ENCODE measurements at regions not wholly inside any gene's neighbourhood (a gene's known extent, or its start where the extent isn't known, plus 50 kb on each side); places are given as distances from the start of the nearest gene placed in this dataset.
"Not testable (repeated sequence)": the region's sequence is repeated elsewhere in the genome, so short reads cannot be mapped to it uniquely, and the experiment has no call there.

GRCh38 chr4:131764730-131765129 is 1384.4 kb upstream of the PCDH10 start:
- no peak overlapping the region for H3K4me3 Mint-ChIP-seq (ENCODE audit: unreplicated experiment)
- no peak for DNase-seq (ENCODE audit: extremely low spot score, unreplicated experiment)
- no peaks in the 10 kb centered on the region for H3K27me3 Mint-ChIP-seq (ENCODE audit: unreplicated experiment)
- H3K27ac Mint-ChIP-seq (ENCODE audit: unreplicated experiment): no peak overlapping the region
- TF ChIP-seq, protein P1, sequence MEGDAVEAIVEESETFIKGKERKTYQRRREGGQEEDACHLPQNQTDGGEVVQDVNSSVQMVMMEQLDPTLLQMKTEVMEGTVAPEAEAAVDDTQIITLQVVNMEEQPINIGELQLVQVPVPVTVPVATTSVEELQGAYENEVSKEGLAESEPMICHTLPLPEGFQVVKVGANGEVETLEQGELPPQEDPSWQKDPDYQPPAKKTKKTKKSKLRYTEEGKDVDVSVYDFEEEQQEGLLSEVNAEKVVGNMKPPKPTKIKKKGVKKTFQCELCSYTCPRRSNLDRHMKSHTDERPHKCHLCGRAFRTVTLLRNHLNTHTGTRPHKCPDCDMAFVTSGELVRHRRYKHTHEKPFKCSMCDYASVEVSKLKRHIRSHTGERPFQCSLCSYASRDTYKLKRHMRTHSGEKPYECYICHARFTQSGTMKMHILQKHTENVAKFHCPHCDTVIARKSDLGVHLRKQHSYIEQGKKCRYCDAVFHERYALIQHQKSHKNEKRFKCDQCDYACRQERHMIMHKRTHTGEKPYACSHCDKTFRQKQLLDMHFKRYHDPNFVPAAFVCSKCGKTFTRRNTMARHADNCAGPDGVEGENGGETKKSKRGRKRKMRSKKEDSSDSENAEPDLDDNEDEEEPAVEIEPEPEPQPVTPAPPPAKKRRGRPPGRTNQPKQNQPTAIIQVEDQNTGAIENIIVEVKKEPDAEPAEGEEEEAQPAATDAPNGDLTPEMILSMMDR (IDR thresholded peaks at IDR 0.05): no peak
- H3K4me1 Mint-ChIP-seq (ENCODE audit: unreplicated experiment): peaks cover 3% of the 10 kb centered on the region
- no peaks in the 10 kb centered on the region for H3K9me3 Mint-ChIP-seq (ENCODE audit: unreplicated experiment)
- no peaks in the 10 kb centered on the region for H3K36me3 Mint-ChIP-seq (ENCODE audit: unreplicated experiment)

- not testable (repeated sequence) for H3K9me3 Mint-ChIP-seq (ENCODE audit: unreplicated experiment); H3K4me3 Mint-ChIP-seq (ENCODE audit: unreplicated experiment); DNase-seq (ENCODE audit: extremely low spot score, unreplicated experiment); H3K27me3 Mint-ChIP-seq (ENCODE audit: unreplicated experiment); H3K36me3 Mint-ChIP-seq (ENCODE audit: unreplicated experiment)
- Mint-ChIP-seq H3K27ac (ENCODE audit: unreplicated experiment) (peak overlapping the region; percentile 42), H3K4me1 (ENCODE audit: unreplicated experiment) (peaks cover 15% of the 10 kb centered on the region)
Measured at GRCh38 chr4:131774382-131774781, 1374.7 kb upstream of the PCDH10 start.

GRCh38 chr4:131810565-131810964 is 1338.5 kb upstream of the PCDH10 start:
- not testable (repeated sequence) for H3K27me3 Mint-ChIP-seq (ENCODE audit: unreplicated experiment); H3K27ac Mint-ChIP-seq (ENCODE audit: unreplicated experiment); H3K4me1 Mint-ChIP-seq (ENCODE audit: unreplicated experiment)

More at GRCh38 chr4:131810565-131810964, 1338.5 kb upstream of the PCDH10 start:
- H3K4me3 Mint-ChIP-seq (ENCODE audit: unreplicated experiment); H3K36me3 Mint-ChIP-seq (ENCODE audit: unreplicated experiment); H3K9me3 Mint-ChIP-seq (ENCODE audit: unreplicated experiment); DNase-seq (ENCODE audit: extremely low spot score, unreplicated experiment): not testable (repeated sequence)
